ENCODE measurements at regions not wholly inside any gene's neighbourhood (a gene's known extent, or its start where the extent isn't known, plus 50 kb on each side); places are given as distances from the start of the nearest gene placed in this dataset.

DNA sequence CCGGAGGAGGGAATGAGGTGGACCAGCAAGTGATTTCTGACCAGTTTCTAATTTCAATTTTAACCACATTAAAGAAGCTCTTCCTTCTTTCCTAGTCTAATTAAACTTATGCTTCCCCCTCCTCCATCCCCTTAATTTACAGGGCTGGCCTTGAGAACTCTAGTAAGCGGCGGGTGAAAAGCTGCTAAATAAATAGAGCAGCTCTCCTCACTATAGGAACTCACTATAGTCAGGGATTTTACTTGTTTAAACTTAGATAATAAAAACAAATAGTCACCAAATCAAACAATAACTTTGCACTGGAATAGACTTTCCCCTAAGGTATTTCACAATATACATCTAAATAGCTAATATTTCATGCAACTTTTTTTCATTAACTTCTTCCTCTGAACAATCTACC lies 1838.2 kb upstream of the PRR20A start:
- TF ChIP-seq, protein P1, sequence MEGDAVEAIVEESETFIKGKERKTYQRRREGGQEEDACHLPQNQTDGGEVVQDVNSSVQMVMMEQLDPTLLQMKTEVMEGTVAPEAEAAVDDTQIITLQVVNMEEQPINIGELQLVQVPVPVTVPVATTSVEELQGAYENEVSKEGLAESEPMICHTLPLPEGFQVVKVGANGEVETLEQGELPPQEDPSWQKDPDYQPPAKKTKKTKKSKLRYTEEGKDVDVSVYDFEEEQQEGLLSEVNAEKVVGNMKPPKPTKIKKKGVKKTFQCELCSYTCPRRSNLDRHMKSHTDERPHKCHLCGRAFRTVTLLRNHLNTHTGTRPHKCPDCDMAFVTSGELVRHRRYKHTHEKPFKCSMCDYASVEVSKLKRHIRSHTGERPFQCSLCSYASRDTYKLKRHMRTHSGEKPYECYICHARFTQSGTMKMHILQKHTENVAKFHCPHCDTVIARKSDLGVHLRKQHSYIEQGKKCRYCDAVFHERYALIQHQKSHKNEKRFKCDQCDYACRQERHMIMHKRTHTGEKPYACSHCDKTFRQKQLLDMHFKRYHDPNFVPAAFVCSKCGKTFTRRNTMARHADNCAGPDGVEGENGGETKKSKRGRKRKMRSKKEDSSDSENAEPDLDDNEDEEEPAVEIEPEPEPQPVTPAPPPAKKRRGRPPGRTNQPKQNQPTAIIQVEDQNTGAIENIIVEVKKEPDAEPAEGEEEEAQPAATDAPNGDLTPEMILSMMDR (IDR thresholded peaks at IDR 0.05): no peak
- TF ChIP-seq POLR2A (IDR thresholded peaks at IDR 0.05): no peak

All from heart left ventricle (tissue), 13 donors.